Neural progenitor cell (in vitro differentiated cells): ENCODE measurements at regions not wholly inside any gene's neighbourhood (a gene's known extent, or its start where the extent isn't known, plus 50 kb on each side); places are given as distances from the start of the nearest gene placed in this dataset.

Experiments
- EZH2 ChIP-seq: fragments of 200-600 bp; sonication (generic); IDR thresholded peaks from 2 replicates; pipeline ENCODE4 v1.6.1; 2017; ENCODE audit warnings: antibody characterized with exemption, mild to moderate bottlenecking, moderate library complexity
- TF ChIP-seq, protein P1 (sequence below): fragments of 200-600 bp; sonication (generic); IDR thresholded peaks from 2 replicates; pipeline ENCODE4 v1.5.1; 2017; ENCODE audit warnings: antibody characterized with exemption, mild to moderate bottlenecking

DNA sequence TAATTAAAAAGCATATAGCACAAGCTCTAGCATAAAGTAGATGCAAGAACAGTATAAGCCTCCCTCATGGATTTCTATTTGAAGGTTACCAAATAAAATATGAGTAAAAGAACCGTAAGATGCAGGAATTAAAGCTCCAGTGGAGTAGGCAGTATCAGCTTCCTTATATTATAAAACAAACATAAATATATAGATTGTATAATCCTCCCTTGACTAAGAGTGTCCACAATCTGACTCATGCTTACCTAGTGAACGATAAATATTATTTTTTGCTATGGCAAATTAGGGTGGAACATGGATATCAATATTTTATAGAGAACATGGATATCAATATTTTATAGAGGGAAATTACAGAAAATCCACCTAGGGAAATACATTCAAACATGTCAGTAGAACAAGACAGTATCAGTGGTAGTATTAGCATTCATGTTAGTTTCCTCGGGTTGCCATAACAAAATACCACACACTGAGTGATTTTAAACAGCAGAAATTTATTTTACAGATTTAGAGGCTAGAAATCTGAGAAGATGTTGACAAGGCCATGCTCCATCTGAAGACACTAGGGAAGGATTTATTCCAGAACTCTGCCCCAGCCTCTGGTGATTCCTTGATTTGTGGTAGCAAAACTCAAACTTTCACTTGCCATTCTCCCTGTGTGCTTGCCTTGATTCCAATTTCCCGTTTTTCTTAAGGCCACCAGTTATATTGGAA is 1521.3 kb downstream of the SI start:
- TF ChIP-seq, protein P1, sequence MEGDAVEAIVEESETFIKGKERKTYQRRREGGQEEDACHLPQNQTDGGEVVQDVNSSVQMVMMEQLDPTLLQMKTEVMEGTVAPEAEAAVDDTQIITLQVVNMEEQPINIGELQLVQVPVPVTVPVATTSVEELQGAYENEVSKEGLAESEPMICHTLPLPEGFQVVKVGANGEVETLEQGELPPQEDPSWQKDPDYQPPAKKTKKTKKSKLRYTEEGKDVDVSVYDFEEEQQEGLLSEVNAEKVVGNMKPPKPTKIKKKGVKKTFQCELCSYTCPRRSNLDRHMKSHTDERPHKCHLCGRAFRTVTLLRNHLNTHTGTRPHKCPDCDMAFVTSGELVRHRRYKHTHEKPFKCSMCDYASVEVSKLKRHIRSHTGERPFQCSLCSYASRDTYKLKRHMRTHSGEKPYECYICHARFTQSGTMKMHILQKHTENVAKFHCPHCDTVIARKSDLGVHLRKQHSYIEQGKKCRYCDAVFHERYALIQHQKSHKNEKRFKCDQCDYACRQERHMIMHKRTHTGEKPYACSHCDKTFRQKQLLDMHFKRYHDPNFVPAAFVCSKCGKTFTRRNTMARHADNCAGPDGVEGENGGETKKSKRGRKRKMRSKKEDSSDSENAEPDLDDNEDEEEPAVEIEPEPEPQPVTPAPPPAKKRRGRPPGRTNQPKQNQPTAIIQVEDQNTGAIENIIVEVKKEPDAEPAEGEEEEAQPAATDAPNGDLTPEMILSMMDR = no peak
- no peak for TF ChIP-seq EZH2
